ENCODE measurements at regions not wholly inside any gene's neighbourhood (a gene's known extent, or its start where the extent isn't known, plus 50 kb on each side); places are given as distances from the start of the nearest gene placed in this dataset.

- Histone ChIP-seq H3K27ac (ENCODE audit: low read depth, low read length, poor library complexity, severe bottlenecking) (no peak overlapping the region), H3K4me2 (ENCODE audit: low read length) (no peak overlapping the region), H4K20me1 (ENCODE audit: insufficient read depth, low read length) (no peaks in the 10 kb centered on the region), H3F3A (ENCODE audit: insufficient read depth, low read length) (no peaks in the 10 kb centered on the region), H2AFZ (ENCODE audit: low read length) (no peak overlapping the region), H3K9me3 (ENCODE audit: low read length) (no peaks in the 10 kb centered on the region), H3K79me2 (ENCODE audit: insufficient read depth, low read length) (no peaks in the 10 kb centered on the region), H3K27me3 (ENCODE audit: insufficient read depth, low read length) (no peaks in the 10 kb centered on the region), H3K4me3 (ENCODE audit: low read depth, low read length, poor library complexity, severe bottlenecking) (no peak overlapping the region), H3K9ac (ENCODE audit: low read length) (no peak overlapping the region), H3K36me3 (ENCODE audit: insufficient read depth, low read length) (peaks cover 8% of the 10 kb centered on the region; the same call in 1 of the 2 replicates), H3K9me2 (ENCODE audit: low read depth, low read length) (no peaks in the 10 kb centered on the region), H3K4me1 (ENCODE audit: insufficient read depth, low read length, severe bottlenecking) (no peaks in the 10 kb centered on the region)
- TF ChIP-seq CTCF (IDR thresholded peaks at IDR 0.05; ENCODE audit: low read length) (no peak), EZH2 (IDR thresholded peaks at IDR 0.05; ENCODE audit: borderline replicate concordance, low read length) (no peak)
Measured at GRCh38 chr12:124422570-124423523, 128.0 kb downstream of the RFLNA start.

GRCh38 chr12:124422142-124422569 lies 127.3 kb downstream of the RFLNA start:
- Histone ChIP-seq H2AFZ (ENCODE audit: low read length) (no peak overlapping the region), H3K79me2 (ENCODE audit: insufficient read depth, low read length) (no peaks in the 10 kb centered on the region), H3K4me1 (ENCODE audit: insufficient read depth, low read length, severe bottlenecking) (no peaks in the 10 kb centered on the region), H3K9ac (ENCODE audit: low read length) (no peak overlapping the region), H4K20me1 (ENCODE audit: insufficient read depth, low read length) (no peaks in the 10 kb centered on the region), H3K36me3 (ENCODE audit: insufficient read depth, low read length) (peaks cover 8% of the 10 kb centered on the region; the same call in 1 of the 2 replicates), H3K9me2 (ENCODE audit: low read depth, low read length) (no peaks in the 10 kb centered on the region), H3K4me2 (ENCODE audit: low read length) (no peak overlapping the region), H3F3A (ENCODE audit: insufficient read depth, low read length) (no peaks in the 10 kb centered on the region), H3K27me3 (ENCODE audit: insufficient read depth, low read length) (no peaks in the 10 kb centered on the region), H3K9me3 (ENCODE audit: low read length) (no peaks in the 10 kb centered on the region), H3K27ac (ENCODE audit: low read depth, low read length, poor library complexity, severe bottlenecking) (no peak overlapping the region), H3K4me3 (ENCODE audit: low read depth, low read length, poor library complexity, severe bottlenecking) (no peak overlapping the region)
- TF ChIP-seq EZH2 (IDR thresholded peaks at IDR 0.05; ENCODE audit: borderline replicate concordance, low read length) (no peak), CTCF (IDR thresholded peaks at IDR 0.05; ENCODE audit: low read length) (no peak)

DNA sequence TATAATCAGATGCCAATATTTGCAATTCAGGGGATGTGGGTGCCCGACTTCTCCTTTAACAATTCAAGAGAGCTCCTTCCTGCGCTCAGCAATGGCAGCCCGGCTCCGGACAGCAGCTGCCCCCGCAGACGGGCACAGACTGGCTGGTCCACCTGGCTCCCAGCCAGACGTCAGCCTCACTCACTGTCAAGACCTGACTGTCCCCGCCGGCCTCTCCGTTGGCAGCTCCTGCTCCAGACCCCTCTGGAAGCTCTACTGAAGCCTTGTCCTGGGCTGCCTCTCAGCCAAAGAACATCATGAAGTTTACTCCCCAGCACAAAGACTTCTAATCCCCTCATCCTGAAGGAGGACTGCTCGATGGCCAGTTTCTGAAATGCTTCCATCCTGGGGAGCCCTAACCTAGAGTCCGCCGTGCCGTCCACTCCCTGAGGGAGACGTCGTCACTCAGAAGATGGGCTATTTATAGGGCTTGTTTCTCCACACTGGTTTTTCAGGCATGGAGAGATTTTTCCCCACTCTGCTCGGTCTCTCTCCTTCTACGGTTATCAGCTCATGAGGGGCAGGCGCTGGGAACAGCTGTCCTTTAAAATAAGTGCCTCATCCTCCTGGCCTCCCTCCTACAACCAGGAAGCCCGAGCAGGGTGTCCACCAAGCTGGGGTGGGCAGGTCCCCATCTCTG lies 126.2 kb downstream of the RFLNA start:
- Histone ChIP-seq H3K36me3 (ENCODE audit: insufficient read depth, low read length) (peaks cover 5% of the 10 kb centered on the region; the same call in 1 of the 2 replicates), H3K9me3 (ENCODE audit: low read length) (no peaks in the 10 kb centered on the region), H3K27ac (ENCODE audit: low read depth, low read length, poor library complexity, severe bottlenecking) (no peak overlapping the region), H2AFZ (ENCODE audit: low read length) (no peak overlapping the region), H3K27me3 (ENCODE audit: insufficient read depth, low read length) (no peaks in the 10 kb centered on the region), H4K20me1 (ENCODE audit: insufficient read depth, low read length) (no peaks in the 10 kb centered on the region), H3K4me1 (ENCODE audit: insufficient read depth, low read length, severe bottlenecking) (no peaks in the 10 kb centered on the region), H3F3A (ENCODE audit: insufficient read depth, low read length) (no peaks in the 10 kb centered on the region), H3K4me2 (ENCODE audit: low read length) (no peak overlapping the region), H3K9ac (ENCODE audit: low read length) (no peak overlapping the region), H3K9me2 (ENCODE audit: low read depth, low read length) (no peaks in the 10 kb centered on the region), H3K79me2 (ENCODE audit: insufficient read depth, low read length) (no peaks in the 10 kb centered on the region), H3K4me3 (ENCODE audit: low read depth, low read length, poor library complexity, severe bottlenecking) (no peak overlapping the region)
- no peak for TF ChIP-seq CTCF (IDR thresholded peaks at IDR 0.05; ENCODE audit: low read length)
- no peak for TF ChIP-seq EZH2 (IDR thresholded peaks at IDR 0.05; ENCODE audit: borderline replicate concordance, low read length)
